Endometrium (tissue), 2 donors: ENCODE measurements at regions not wholly inside any gene's neighbourhood (a gene's known extent, or its start where the extent isn't known, plus 50 kb on each side); places are given as distances from the start of the nearest gene placed in this dataset.

Experiments used
- FAIRE-seq: peaks from 2 replicates; lab custom pipeline; 2012; peaks lifted over from hg19 to GRCh38; lab: Jason Lieb, UNC
- donor health status: control.
- donor health status: control.

DNA sequence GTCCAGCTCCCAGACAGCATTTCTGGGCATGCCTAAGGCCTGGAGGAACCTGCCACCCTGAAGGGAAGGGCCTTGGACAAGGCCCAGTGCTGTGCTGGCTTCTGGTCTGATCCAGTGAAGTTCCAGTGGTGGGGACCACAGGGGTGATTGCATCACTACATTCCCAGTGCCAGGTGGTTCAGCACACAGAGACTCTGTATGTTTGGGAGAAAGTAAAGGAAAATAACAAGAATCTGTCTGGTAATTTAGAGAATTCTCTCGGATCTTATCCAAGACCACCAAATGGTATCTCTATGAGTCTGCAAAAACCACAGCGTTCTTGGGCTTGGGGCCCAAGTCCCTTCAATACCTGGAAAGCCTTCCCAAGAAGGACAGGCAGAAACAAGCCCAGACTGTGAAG is 131.8 kb upstream of the MAD2L1 start:
- FAIRE-seq = no peak

DNA sequence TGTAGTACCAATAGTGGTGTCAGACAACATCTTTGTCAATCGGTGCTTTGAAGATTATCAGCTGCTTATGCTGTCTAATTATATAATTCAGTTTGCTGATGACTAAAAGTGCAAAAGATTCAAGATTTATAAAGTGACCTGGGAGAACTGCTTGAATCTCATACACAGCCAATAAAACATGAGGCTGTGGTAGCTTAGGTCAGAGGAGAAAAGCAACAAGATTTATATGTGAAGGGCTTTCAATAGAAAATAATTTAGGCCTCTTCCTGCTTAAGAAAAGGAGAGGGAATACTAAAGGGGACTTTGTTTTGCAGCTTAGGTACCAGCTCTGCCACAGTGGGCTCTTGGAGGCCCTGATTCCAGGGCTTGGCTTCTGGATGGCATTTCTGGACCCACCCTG is 111.0 kb upstream of the MAD2L1 start:
- no peak for FAIRE-seq

DNA sequence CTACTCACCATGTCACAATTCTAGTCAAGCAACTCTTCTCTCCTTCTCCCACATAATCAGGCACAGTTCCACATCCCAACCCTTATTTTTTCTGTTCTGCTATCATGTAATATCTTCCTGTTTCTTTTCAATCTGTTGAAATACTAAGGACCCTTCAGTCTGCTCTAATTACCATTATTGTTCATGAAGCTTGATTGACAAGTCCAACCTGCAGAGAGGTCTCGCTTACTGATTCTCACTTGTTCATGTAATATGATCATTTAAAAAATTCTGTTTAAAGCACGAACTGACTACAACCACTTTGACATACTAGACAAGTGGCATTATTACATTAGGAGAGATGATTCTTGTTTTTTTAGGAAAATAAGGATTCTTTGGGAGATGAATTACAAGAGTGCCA is 108.6 kb upstream of the MAD2L1 start:
- FAIRE-seq = no peak

DNA sequence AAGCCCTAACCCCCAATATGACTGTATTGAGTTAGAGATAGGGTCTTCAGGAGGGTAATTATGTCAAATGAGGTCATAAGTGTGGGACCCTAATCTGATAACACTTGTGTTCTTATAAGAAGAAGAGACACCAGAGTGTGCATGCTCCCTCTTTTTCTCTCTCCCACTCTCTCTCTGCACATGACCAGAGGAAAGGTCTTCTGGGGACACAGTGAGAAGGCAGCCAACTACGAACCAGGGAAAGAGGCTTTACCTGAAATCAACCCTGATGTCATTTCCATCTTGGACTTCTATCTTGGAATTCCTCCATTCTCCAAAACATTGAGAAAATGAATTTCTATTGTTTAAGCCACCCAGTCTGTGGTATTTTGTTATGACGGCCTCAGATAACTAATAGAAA is 97.2 kb upstream of the MAD2L1 start:
- FAIRE-seq = no peak

DNA sequence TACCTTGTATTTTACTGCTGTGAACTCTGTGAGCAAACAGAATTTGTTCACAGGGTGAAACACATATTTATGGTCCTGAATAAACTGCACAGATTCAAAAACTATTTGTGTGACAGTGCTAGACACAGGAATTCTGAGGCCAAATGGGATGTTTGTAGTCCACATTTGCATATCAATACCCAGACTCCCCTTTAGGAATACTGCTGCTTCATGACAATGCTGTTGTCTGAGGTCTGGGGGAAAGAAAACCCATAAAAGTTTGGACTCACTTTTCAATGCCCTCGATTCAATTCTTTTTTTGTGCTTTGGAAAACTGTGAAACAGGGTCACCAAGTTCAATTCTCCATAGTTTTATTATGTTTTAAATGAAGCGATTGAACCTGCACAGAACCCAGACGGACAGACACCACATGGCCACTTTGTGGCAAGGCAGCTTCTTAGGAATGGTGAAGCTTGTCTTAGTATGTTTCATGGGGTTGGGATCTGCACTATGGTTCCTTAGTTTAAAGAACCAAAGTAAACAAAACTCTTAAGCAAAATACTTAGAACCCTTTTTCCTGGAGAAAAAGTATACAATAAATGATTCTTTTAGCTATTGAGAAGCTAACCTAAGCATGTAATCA is 92.3 kb upstream of the MAD2L1 start:
- FAIRE-seq = no peak

DNA sequence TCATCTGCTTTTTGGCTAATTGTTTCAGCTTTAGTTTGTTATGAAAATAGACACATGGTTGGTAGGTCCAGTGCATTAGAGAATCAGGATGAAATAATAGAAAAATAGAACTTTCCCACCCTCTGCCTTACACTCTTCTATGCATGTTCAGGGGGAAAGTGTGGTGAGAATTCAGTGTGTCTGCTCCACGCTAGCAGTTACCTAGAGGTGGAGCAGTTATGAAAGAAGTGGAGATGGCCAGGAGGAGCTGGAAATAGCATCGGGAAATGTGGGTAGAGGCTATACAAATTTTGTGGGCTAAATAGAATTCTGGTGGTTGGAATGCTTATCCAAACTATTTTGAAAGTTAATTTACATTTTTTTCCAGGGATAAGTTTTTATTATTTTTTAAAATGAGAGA is 91.4 kb upstream of the MAD2L1 start:
- no peak for FAIRE-seq

DNA sequence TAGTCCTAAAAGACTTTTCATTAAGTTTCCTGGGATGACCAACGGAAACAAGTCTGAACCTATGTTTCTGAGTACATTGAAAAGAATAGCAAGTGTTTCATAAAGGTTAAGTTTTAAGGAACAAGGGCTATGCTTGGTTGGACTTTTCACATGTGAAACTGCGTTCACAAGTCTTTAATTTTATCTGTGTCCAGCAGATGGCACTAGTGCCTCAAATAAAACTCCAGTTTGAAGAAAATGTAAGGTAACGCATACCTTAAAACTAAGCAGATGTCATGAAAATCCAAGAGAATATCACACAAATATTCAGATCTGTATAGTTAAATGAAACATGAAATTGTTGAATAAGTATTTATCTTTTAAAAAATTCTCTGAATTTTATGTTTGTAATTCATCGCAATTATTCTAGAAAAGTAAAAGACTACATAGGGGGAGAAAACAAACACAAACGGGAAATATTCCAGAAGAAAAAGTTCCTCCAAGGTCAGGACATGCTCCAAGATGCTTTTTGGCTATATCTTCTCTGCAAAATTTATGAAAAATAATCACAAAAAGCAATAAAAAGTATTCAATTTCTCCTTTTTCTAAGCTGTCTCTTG is 89.6 kb upstream of the MAD2L1 start:
- FAIRE-seq = peak; percentile 95

DNA sequence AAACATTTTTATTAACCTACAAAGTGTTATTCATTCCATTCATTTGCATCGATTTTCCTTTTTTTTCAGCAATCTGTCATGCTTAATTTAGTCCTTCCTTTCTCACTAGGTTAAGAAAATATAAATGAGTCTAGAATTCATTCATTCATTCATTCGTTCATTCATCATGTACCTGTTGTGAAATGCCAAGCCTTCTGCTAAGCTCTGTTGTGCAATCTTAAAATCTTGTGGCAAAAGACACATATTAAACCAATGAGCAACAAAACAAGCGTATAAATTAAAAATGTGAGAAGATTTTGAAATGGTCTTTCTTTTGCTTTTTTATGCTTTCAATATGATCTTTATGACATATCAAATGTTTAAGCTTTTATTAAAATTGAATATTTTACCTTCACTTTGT is 88.6 kb upstream of the MAD2L1 start:
- FAIRE-seq = no peak

DNA sequence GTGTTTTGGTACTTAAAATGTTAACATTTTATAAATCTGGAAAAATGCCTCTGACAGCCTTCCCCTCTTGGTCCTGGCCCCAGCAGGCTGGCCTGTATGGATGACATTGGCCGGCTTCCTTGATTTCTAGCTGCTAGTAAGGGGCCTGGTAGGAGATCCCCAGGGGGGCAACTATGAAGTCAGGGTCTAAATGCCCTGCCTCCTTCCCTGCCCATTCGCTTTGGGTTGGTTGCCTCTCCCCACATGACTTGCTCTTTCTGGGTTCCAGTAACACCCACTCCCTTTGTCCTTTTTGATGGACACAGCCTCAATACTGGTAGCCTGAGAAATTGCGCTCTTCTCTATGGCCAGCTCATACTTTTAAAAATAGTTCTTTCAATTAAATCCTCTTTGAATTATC is 78.0 kb upstream of the MAD2L1 start:
- FAIRE-seq = no peak

DNA sequence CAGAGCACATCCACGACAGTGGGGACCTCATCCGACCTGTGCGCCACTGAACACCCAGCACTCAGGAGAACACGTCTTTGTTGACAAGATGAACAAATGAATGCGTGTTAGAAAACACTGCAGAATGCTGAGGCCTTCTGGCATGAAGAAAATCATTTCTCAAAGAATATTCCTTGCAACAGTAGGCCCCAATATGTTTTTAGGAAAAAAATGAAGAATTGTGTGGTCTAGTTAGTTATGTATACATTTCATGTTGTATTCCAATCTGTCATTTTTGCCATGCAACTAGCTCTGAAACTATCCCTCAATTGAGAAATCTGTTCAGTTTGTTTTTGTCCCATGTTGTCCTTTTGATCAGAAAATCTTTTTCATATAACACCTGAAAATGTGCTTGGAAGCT is 77.4 kb upstream of the MAD2L1 start:
- no peak for FAIRE-seq

DNA sequence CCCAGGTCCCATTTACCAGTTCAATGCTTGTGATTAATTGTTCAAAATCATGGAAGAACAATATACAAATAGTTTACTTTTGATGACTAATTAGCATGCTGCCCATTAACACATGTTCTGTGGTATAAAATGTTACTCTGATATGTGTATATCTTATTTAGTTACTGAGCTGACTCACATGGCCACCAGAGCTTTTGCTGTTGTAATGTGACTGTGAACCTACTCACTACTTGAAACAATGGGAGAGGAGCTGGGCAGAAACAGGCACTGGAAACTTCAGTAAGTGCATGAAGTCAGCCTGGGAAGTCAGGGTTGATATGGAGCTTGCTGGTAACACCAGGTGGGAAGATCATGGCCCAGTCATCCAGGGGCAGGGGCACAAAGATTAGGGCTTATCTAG is 72.7 kb upstream of the MAD2L1 start:
- no peak for FAIRE-seq

DNA sequence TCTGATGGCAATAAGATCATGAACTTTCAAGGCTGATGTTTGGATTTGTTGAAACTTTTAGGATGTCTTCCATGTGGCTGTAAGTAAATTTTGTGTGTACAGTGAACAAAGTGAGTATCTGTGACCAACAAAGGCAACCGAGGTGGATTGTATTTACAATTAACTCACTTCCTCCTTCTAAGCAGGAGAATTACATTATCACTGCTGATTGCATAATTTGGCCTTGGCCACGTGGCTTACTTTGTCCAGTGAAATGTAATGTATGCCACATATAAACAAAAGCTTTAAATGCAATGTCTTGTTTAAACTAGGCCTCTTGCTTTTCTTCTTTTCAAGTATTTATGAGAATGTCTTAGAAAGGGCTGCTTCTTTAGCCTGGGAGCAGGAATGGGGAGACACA is 66.3 kb upstream of the MAD2L1 start:
- no peak for FAIRE-seq

DNA sequence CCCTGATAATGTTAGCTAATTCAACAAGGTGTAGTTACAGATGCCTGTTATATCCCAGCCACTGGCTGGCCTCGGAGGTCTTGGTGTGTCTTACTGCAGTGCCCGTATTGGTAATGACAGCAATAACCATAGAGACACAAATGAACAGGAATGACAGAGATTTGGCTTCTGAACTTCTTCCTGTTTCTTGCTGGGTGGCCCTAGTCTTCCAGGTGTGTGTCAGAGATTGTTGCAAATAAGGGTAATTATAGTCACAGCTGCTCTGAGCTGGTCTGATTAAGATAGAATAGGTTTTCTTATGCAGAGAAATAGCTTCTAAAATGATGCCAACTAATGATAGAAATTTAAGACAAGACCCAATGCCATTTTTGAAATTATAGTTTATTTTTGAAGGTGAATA is 64.1 kb upstream of the MAD2L1 start:
- no peak for FAIRE-seq
